ENCODE measurements at regions not wholly inside any gene's neighbourhood (a gene's known extent, or its start where the extent isn't known, plus 50 kb on each side); places are given as distances from the start of the nearest gene placed in this dataset.

- no peak overlapping the region for H3K4me3 ChIP-seq
- FAIRE-seq = no peak
- WGBS (ENCODE audit: insufficient coverage, insufficient replicate concordance, low lambda C conversion rate, missing lambda C conversion rate) = 0% methylated on average over 1 of the region's 1 CpG
- H3K79me2 ChIP-seq (ENCODE audit: control insufficient read depth, insufficient read depth, low read length) = no peaks in the 10 kb centered on the region
- ATAC-seq = 0 out of 3 replicates have a peak, but pooled peaks have one; percentile 34
- RAD21 ChIA-PET (ENCODE audit: unreplicated experiment) = no interaction called here
- in situ Hi-C loops (cut with MboI) (no loop called here), intact Hi-C loops (cut with micrococcal nuclease; ENCODE audit: unreplicated experiment) (no loop called here)
- no peaks in the 10 kb centered on the region for H4K20me1 ChIP-seq (ENCODE audit: control insufficient read depth, insufficient read depth)
- no peak overlapping the region for H3K9ac ChIP-seq (ENCODE audit: control insufficient read depth, insufficient read depth, low read length)
- H3K4me1 ChIP-seq (ENCODE audit: control insufficient read depth, insufficient read depth, low read length) = no peaks in the 10 kb centered on the region
- no peak overlapping the region for H3K4me2 ChIP-seq (ENCODE audit: control insufficient read depth, insufficient read depth)
- no peak for DNase-seq (ENCODE audit: low read depth, low spot score)
- H3K27me3 ChIP-seq (replicated peaks in 1 of 2; ENCODE audit: control insufficient read depth in 2 of 2, insufficient read depth in 2 of 2, low read length in 1 of 2) = no peaks in the 10 kb centered on the region
- TF ChIP-seq, protein P1, sequence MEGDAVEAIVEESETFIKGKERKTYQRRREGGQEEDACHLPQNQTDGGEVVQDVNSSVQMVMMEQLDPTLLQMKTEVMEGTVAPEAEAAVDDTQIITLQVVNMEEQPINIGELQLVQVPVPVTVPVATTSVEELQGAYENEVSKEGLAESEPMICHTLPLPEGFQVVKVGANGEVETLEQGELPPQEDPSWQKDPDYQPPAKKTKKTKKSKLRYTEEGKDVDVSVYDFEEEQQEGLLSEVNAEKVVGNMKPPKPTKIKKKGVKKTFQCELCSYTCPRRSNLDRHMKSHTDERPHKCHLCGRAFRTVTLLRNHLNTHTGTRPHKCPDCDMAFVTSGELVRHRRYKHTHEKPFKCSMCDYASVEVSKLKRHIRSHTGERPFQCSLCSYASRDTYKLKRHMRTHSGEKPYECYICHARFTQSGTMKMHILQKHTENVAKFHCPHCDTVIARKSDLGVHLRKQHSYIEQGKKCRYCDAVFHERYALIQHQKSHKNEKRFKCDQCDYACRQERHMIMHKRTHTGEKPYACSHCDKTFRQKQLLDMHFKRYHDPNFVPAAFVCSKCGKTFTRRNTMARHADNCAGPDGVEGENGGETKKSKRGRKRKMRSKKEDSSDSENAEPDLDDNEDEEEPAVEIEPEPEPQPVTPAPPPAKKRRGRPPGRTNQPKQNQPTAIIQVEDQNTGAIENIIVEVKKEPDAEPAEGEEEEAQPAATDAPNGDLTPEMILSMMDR (IDR thresholded peaks at IDR 0.05 in 2 of 3, conservative IDR thresholded peaks at IDR 0.05 in 1 of 3; ENCODE audit: control insufficient read depth in 2 of 3, extremely low read depth in 1 of 3, insufficient read depth in 1 of 3, low read depth in 3 of 3, low read length in 3 of 3) = 0 out of 6 replicates have a peak, but pooled peaks of 1 of the 3 experiments have one; percentile 5
- TF ChIP-seq SUZ12 (IDR thresholded peaks at IDR 0.05; ENCODE audit: unreplicated experiment) = no peak
- CTCF ChIA-PET = no interaction called here
- H3K9me3 ChIP-seq (replicated peaks; ENCODE audit: control insufficient read depth, insufficient read depth, low read length) = no peaks in the 10 kb centered on the region
- H2AFZ ChIP-seq (ENCODE audit: control insufficient read depth, low read depth, low read length) = no peak overlapping the region
- no peak overlapping the region for H3K27ac ChIP-seq (ENCODE audit: control insufficient read depth, insufficient read depth)
- POLR2A ChIA-PET = no interaction called here
- no TSS peak for BruUV-seq (replicated peaks)
- H3K36me3 ChIP-seq (ENCODE audit: control insufficient read depth in 2 of 2, insufficient read depth in 2 of 2, low read length in 1 of 2) = no peaks in the 10 kb centered on the region
- SMC1A ChIA-PET (ENCODE audit: uncharacterized antibody, unreplicated experiment) = no interaction called here
Observed at GRCh38 chr15:92244703-92245102, 149.0 kb upstream of the ST8SIA2 start.

DNA sequence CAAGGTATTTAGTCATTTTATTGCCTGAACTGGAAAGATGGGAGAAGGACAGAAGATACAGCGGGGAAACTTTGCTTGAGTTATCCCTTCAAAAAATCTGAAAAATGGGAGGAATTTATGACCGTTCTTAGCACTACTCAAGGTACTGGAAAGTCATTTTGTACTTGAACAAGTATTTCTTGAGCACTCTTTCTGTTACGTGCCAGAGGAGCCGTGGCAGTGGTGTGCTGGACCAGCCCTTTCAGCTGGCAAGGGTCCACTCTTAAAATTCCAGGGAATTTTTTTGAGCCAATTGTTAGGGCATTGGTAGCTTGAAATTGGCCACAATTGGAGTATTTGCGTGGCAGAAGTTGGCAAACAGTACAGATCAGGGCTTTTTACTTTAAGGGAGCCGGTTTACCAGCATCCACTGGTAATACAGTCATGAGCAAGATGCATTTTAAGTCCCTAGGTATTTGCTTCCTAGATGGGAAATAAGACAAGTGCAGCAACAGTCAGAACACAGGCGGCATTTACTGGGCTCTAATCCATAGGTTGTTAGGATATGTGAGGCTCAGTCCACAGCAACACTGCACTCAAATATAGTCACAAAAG, 145.9 kb upstream of the ST8SIA2 start:
- no peaks in the 10 kb centered on the region for H4K20me1 ChIP-seq (ENCODE audit: control insufficient read depth, insufficient read depth)
- ATAC-seq (no peak), FAIRE-seq (no peak), DNase-seq (ENCODE audit: low read depth, low spot score) (no peak)
- ChIA-PET SMC1A (ENCODE audit: uncharacterized antibody, unreplicated experiment) (no interaction called here), CTCF (interaction anchor here (1.0 kb wide), 1 partner anchor 11 kb away, joined by 3 read pairs; no protein-coding TSS in a partner anchor), POLR2A (no interaction called here), RAD21 (ENCODE audit: unreplicated experiment) (no interaction called here)
- no peaks in the 10 kb centered on the region for H3K79me2 ChIP-seq (ENCODE audit: control insufficient read depth, insufficient read depth, low read length)
- H3K4me1 ChIP-seq (ENCODE audit: control insufficient read depth, insufficient read depth, low read length) = no peaks in the 10 kb centered on the region
- no peaks in the 10 kb centered on the region for H3K36me3 ChIP-seq (ENCODE audit: control insufficient read depth in 2 of 2, insufficient read depth in 2 of 2, low read length in 1 of 2)
- H3K27me3 ChIP-seq (replicated peaks in 1 of 2; ENCODE audit: control insufficient read depth in 2 of 2, insufficient read depth in 2 of 2, low read length in 1 of 2) = no peaks in the 10 kb centered on the region
- in situ Hi-C loops (cut with MboI) = no loop called here
- no peak overlapping the region for H3K4me2 ChIP-seq (ENCODE audit: control insufficient read depth, insufficient read depth)
- no peaks in the 10 kb centered on the region for H3K9me3 ChIP-seq (replicated peaks; ENCODE audit: control insufficient read depth, insufficient read depth, low read length)
- H3K4me3 ChIP-seq = no peak overlapping the region
- H3K27ac ChIP-seq (ENCODE audit: control insufficient read depth, insufficient read depth) = no peak overlapping the region
- intact Hi-C loops (cut with micrococcal nuclease; ENCODE audit: unreplicated experiment) = no loop called here
- H3K9ac ChIP-seq (ENCODE audit: control insufficient read depth, insufficient read depth, low read length) = no peak overlapping the region
- 22% methylated on average over 7 of the region's 7 CpGs for WGBS (ENCODE audit: insufficient coverage, insufficient replicate concordance, low lambda C conversion rate, missing lambda C conversion rate)
- no peak overlapping the region for H2AFZ ChIP-seq (ENCODE audit: control insufficient read depth, low read depth, low read length)
- no TSS peak for BruUV-seq (replicated peaks)
- TF ChIP-seq FOXK2 (IDR thresholded peaks at IDR 0.05) = no peak
- no peak for TF ChIP-seq RFX5 (IDR thresholded peaks at IDR 0.05; ENCODE audit: low read depth, low read length)
- no peak for TF ChIP-seq ATF7 (IDR thresholded peaks at IDR 0.05; ENCODE audit: low read depth)
- no peak for TF ChIP-seq IRF3 (IDR thresholded peaks at IDR 0.05)
- TF ChIP-seq, protein P2, sequence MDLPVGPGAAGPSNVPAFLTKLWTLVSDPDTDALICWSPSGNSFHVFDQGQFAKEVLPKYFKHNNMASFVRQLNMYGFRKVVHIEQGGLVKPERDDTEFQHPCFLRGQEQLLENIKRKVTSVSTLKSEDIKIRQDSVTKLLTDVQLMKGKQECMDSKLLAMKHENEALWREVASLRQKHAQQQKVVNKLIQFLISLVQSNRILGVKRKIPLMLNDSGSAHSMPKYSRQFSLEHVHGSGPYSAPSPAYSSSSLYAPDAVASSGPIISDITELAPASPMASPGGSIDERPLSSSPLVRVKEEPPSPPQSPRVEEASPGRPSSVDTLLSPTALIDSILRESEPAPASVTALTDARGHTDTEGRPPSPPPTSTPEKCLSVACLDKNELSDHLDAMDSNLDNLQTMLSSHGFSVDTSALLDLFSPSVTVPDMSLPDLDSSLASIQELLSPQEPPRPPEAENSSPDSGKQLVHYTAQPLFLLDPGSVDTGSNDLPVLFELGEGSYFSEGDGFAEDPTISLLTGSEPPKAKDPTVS (IDR thresholded peaks at IDR 0.05; ENCODE audit: low read depth, low read length) = no peak
- TF ChIP-seq FOXM1 (IDR thresholded peaks at IDR 0.05; ENCODE audit: low read depth, low read length) = no peak
- no peak for TF ChIP-seq EP300 (IDR thresholded peaks at IDR 0.05; ENCODE audit: borderline replicate concordance in 1 of 2, control insufficient read depth in 1 of 2, low read depth in 2 of 2, low read length in 2 of 2)
- no peak for TF ChIP-seq HDGF (IDR thresholded peaks at IDR 0.05)
- no peak for TF ChIP-seq TCF7 (IDR thresholded peaks at IDR 0.05; ENCODE audit: borderline replicate concordance)
- TF ChIP-seq TAF1 (IDR thresholded peaks at IDR 0.05; ENCODE audit: borderline replicate concordance, low read depth, low read length) = no peak
